Neural cell (in vitro differentiated cells): ENCODE measurements at regions not wholly inside any gene's neighbourhood (a gene's known extent, or its start where the extent isn't known, plus 50 kb on each side); places are given as distances from the start of the nearest gene placed in this dataset.
"Not testable (repeated sequence)": the region's sequence is repeated elsewhere in the genome, so short reads cannot be mapped to it uniquely, and the experiment has no call there.

ENCODE experiments used
- H2AFZ ChIP-seq: fragments of 200-600, 300-800 bp; sonication (generic), shearing (Covaris generic); 2 replicates; pipeline ENCODE4 v1.6.0; 2014; ENCODE audit warnings: low read depth, mild to moderate bottlenecking, antibody characterized with exemption, low read length, moderate library complexity
- H3F3A ChIP-seq: fragments of 200-600 bp; shearing (Covaris generic); 2 replicates; pipeline ENCODE4 v1.6.1; 2016; ENCODE audit warnings: mild to moderate bottlenecking, moderate library complexity, mixed read lengths, antibody characterized with exemption, low read length; ENCODE audit not compliant: insufficient read depth, poor library complexity, severe bottlenecking
- H3K27ac ChIP-seq: fragments of 200-600, 300-800 bp; sonication (generic), shearing (Covaris generic); 2 replicates; pipeline ENCODE4 v1.5.1; 2014; ENCODE audit warnings: mild to moderate bottlenecking, low read length, moderate library complexity
- H3K27me3 ChIP-seq: fragments of 300-800, 200-600 bp; sonication (generic), shearing (Covaris generic); 2 replicates; pipeline ENCODE4 v1.6.0; 2014; ENCODE audit warnings: mild to moderate bottlenecking, low read depth, low read length, moderate library complexity; ENCODE audit not compliant: insufficient read depth
- H3K36me3 ChIP-seq: fragments of 300-800, 200-600 bp; sonication (generic), shearing (Covaris generic); 2 replicates; pipeline ENCODE4 v1.5.1; 2014; ENCODE audit warnings: mild to moderate bottlenecking, antibody characterized with exemption, low read length, moderate library complexity; ENCODE audit not compliant: insufficient read depth
- H3K4me2 ChIP-seq: fragments of 300-800, 200-600 bp; sonication (generic), shearing (Covaris generic); 2 replicates; pipeline ENCODE4 v1.6.0; 2014; ENCODE audit warnings: mild to moderate bottlenecking, low read length
- H3K4me3 ChIP-seq: fragments of 300-800, 200-600 bp; sonication (generic), shearing (Covaris generic); 2 replicates; pipeline ENCODE4 v1.5.1; 2014; ENCODE audit warnings: mild to moderate bottlenecking, low read length, moderate library complexity
- H3K79me2 ChIP-seq: fragments of 200-600 bp; shearing (Covaris generic); replicated peaks from 2 replicates; pipeline ENCODE4 v1.6.0; 2014; ENCODE audit warnings: mild to moderate bottlenecking, low read length, moderate library complexity; ENCODE audit not compliant: insufficient read depth
- H3K9ac ChIP-seq: fragments of 300-800, 200-600 bp; sonication (generic), shearing (Covaris generic); 2 replicates; pipeline ENCODE4 v1.6.1; 2016; ENCODE audit warnings: mild to moderate bottlenecking, low read length, mixed read lengths
- H3K9me2 ChIP-seq: fragments of 200-600 bp; shearing (Covaris generic); 2 replicates; pipeline ENCODE4 v1.6.1; 2016; ENCODE audit warnings: mild to moderate bottlenecking, low read length, mixed read lengths; ENCODE audit not compliant: insufficient read depth
- H3K9me3 ChIP-seq: fragments of 200-600, 300-800 bp; sonication (generic), shearing (Covaris generic); 2 replicates; pipeline ENCODE4 v1.6.1; 2016; ENCODE audit warnings: mild to moderate bottlenecking, mixed run types, low read length, moderate library complexity, mixed read lengths
- H4K20me1 ChIP-seq: fragments of 200-600 bp; shearing (Covaris generic); 2 replicates; pipeline ENCODE4 v1.6.1; 2016; ENCODE audit warnings: mild to moderate bottlenecking, mixed run types; ENCODE audit not compliant: insufficient read depth
- CTCF ChIP-seq: fragments of 450-650 bp; IDR thresholded peaks from 2 replicates; pipeline ENCODE4 v1.5.1; 2014; ENCODE audit warnings: antibody characterized with exemption, mild to moderate bottlenecking, moderate library complexity; ENCODE audit not compliant: poor library complexity, severe bottlenecking
- EP300 ChIP-seq: fragments of 450-650 bp; conservative IDR thresholded peaks from 2 replicates; pipeline ENCODE4 v1.6.1; 2014; ENCODE audit warnings: antibody characterized with exemption, mild to moderate bottlenecking, moderate library complexity; ENCODE audit not compliant: poor library complexity, severe bottlenecking
- EZH2 ChIP-seq: fragments of 200-600, 300-800 bp; shearing (Covaris generic), sonication (generic); IDR thresholded peaks from 2 replicates; pipeline ENCODE4 v1.6.1; 2014; ENCODE audit warnings: antibody characterized with exemption, low read length, borderline replicate concordance, mild to moderate bottlenecking; ENCODE audit not compliant: insufficient read depth, poor library complexity, severe bottlenecking
- MXI1 ChIP-seq: fragments of 450-650 bp; conservative IDR thresholded peaks from 2 replicates; pipeline ENCODE4 v1.6.1; 2014; ENCODE audit warnings: antibody characterized with exemption, mild to moderate bottlenecking; ENCODE audit not compliant: poor library complexity, severe bottlenecking
- POLR2AphosphoS5 ChIP-seq: IDR thresholded peaks from 2 replicates; pipeline ENCODE4 v1.6.1; 2012
- RAD21 ChIP-seq: fragments of 450-650 bp; conservative IDR thresholded peaks from 2 replicates; pipeline ENCODE4 v1.6.1; 2014; ENCODE audit warnings: antibody characterized with exemption, mild to moderate bottlenecking, moderate library complexity
- REST ChIP-seq: IDR thresholded peaks from 2 replicates; pipeline ENCODE4 v1.6.1; 2012; ENCODE audit warnings: borderline replicate concordance
- SMC3 ChIP-seq: fragments of 450-650 bp; conservative IDR thresholded peaks from 2 replicates; pipeline ENCODE4 v1.6.1; 2014; ENCODE audit warnings: antibody characterized with exemption, mild to moderate bottlenecking, moderate library complexity; ENCODE audit not compliant: poor library complexity
- TAF1 ChIP-seq: IDR thresholded peaks from 2 replicates; pipeline ENCODE4 v1.6.1; 2012; ENCODE audit warnings: low read depth

GRCh38 chr12:65673732-65674131 lies 150.6 kb upstream of the HMGA2 start:
- H3K4me3 ChIP-seq = no peak overlapping the region
- no peak overlapping the region for H3K27ac ChIP-seq
- no peaks in the 10 kb centered on the region for H3F3A ChIP-seq
- H4K20me1 ChIP-seq = no peaks in the 10 kb centered on the region
- no peaks in the 10 kb centered on the region for H3K9me3 ChIP-seq
- no peaks in the 10 kb centered on the region for H3K79me2 ChIP-seq
- no peak for TF ChIP-seq REST
- no peak for TF ChIP-seq EP300
- no peak overlapping the region for H3K9ac ChIP-seq
- no peak overlapping the region for H2AFZ ChIP-seq
- no peak overlapping the region for H3K4me2 ChIP-seq
- no peaks in the 10 kb centered on the region for H3K27me3 ChIP-seq
- H3K36me3 ChIP-seq = no peaks in the 10 kb centered on the region
- no peaks in the 10 kb centered on the region for H3K9me2 ChIP-seq

- H3K27me3 ChIP-seq = no peaks in the 10 kb centered on the region
- no peaks in the 10 kb centered on the region for H3K9me3 ChIP-seq
- H3K4me3 ChIP-seq = no peak overlapping the region
- TF ChIP-seq TAF1 (no peak), POLR2AphosphoS5 (no peak), REST (no peak), EZH2 (no peak), MXI1 (no peak), SMC3 (no peak), EP300 (no peak), CTCF (no peak), RAD21 (no peak)
- no peak overlapping the region for H2AFZ ChIP-seq
- H3K27ac ChIP-seq = no peak overlapping the region
- H3F3A ChIP-seq = no peaks in the 10 kb centered on the region
- no peaks in the 10 kb centered on the region for H3K79me2 ChIP-seq
- no peaks in the 10 kb centered on the region for H3K9me2 ChIP-seq
- no peaks in the 10 kb centered on the region for H3K36me3 ChIP-seq
- H3K4me2 ChIP-seq = no peak overlapping the region
- no peaks in the 10 kb centered on the region for H4K20me1 ChIP-seq
- no peak overlapping the region for H3K9ac ChIP-seq
Measured at GRCh38 chr12:65675141-65675621, 149.1 kb upstream of the HMGA2 start.

GRCh38 chr12:65678172-65678571 lies 146.1 kb upstream of the HMGA2 start:
- not testable (repeated sequence) for H2AFZ ChIP-seq, H3K27me3 ChIP-seq, H3K36me3 ChIP-seq, H3K9me3 ChIP-seq, H3K9me2 ChIP-seq, H3K27ac ChIP-seq, H3K4me3 ChIP-seq, H3K4me2 ChIP-seq, H3F3A ChIP-seq, H3K9ac ChIP-seq, H4K20me1 ChIP-seq, H3K79me2 ChIP-seq
